Effector memory CD8-positive, alpha-beta T cell (primary cell): ENCODE measurements at regions not wholly inside any gene's neighbourhood (a gene's known extent, or its start where the extent isn't known, plus 50 kb on each side); places are given as distances from the start of the nearest gene placed in this dataset.
A peak's percentile ranks its signal among the peaks of the same experiment; 100 is the strongest.

Experiments used
- ATAC-seq: fragments of 150-1000 bp; cut with Tn5 transposase; replicated peaks from 2 replicates; pipeline ENCODE4 v1.10.0; 2021; ENCODE audit warnings: mild to moderate bottlenecking, moderate library complexity
- DNase-seq, 3 experiments: peaks; one replicate each; pipeline ENCODE4 v3.0.0; 2021
- H3K27ac Mint-ChIP-seq, 2 donors: one replicate each; pipeline ENCODE4 v1.8.0; 2022; ENCODE audit warnings: mild to moderate bottlenecking in 2 of 2, mixed read lengths in 2 of 2, moderate library complexity in 2 of 2
- H3K27me3 Mint-ChIP-seq, 2 donors: one replicate each; pipeline ENCODE4 v1.8.0; 2022; ENCODE audit warnings: mixed read lengths in 2 of 2
- H3K36me3 Mint-ChIP-seq: one replicate; pipeline ENCODE4 v1.8.0; 2022; ENCODE audit warnings: mild to moderate bottlenecking, moderate library complexity, mixed read lengths; ENCODE audit not compliant: insufficient read depth
- H3K4me1 Mint-ChIP-seq, 2 donors: one replicate each; pipeline ENCODE4 v1.8.0; 2022; ENCODE audit warnings: low read depth in 2 of 2, mixed read lengths in 2 of 2
- H3K4me3 Mint-ChIP-seq, 2 donors: one replicate each; pipeline ENCODE4 v1.8.0; 2022; ENCODE audit warnings: mild to moderate bottlenecking in 2 of 2, mixed read lengths in 2 of 2, moderate library complexity in 2 of 2
- H3K9me3 Mint-ChIP-seq, 2 donors: one replicate each; pipeline ENCODE4 v1.8.0; 2022; ENCODE audit warnings: mixed read lengths in 2 of 2

DNA sequence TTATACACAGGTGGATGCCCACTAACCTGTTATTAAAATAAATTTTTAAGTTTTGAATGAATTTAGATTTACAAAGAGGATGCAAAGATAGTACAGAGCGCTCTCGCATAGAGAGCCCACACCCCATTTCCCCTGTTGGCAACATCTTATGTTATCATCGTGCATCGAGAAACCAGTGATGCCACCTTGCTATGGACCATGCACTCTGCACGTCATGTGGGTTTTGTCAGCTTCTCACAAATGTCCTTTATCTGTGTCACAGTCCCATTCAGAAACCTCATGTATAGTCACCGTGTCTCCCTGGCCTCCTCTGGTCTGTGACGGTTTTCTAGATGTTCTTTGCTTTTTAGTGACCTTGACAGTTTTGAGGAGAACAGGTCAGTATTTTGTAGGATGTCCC, 60.0 kb downstream of the ING1 start:
- no peak for ATAC-seq

DNA sequence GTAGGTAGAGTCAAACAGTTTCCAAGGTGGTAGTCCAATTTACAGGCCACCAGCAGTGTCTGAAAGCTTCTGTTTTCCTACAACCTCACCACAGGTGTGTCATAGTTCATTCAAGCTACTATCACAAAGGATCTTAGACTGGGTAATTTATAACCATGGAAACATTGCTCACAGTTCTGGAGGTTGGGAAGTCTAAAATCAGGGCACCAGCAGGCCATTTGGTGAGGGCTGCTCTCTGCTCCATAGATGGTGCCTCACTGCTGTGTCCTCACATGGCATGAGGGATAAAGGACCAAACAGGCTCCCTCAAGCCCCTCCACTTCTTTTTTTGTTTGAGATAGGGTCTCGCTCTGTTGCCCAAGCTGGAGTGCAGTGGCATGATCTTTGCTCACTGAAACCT, 60.6 kb downstream of the ING1 start:
- Mint-ChIP-seq H3K36me3 (no peaks in the 10 kb centered on the region), H3K4me1 (peaks cover 0 to 4% of the 10 kb centered on the region in 2 donors), H3K27ac (no peak overlapping the region), H3K9me3 (no peaks in the 10 kb centered on the region), H3K27me3 (peaks cover 28 to 44% of the 10 kb centered on the region in 2 donors), H3K4me3 (no peak overlapping the region)
- no peak for ATAC-seq
- DNase-seq, result no peak

More for the DNA sequence above, 60.0 kb downstream of the ING1 start:
- Mint-ChIP-seq H3K27ac (no peak overlapping the region), H3K27me3 (peaks cover 30 to 45% of the 10 kb centered on the region in 2 donors), H3K4me1 (peaks cover 0 to 4% of the 10 kb centered on the region in 2 donors), H3K4me3 (no peak overlapping the region), H3K36me3 (no peaks in the 10 kb centered on the region), H3K9me3 (no peaks in the 10 kb centered on the region)
- no peak for DNase-seq

DNA sequence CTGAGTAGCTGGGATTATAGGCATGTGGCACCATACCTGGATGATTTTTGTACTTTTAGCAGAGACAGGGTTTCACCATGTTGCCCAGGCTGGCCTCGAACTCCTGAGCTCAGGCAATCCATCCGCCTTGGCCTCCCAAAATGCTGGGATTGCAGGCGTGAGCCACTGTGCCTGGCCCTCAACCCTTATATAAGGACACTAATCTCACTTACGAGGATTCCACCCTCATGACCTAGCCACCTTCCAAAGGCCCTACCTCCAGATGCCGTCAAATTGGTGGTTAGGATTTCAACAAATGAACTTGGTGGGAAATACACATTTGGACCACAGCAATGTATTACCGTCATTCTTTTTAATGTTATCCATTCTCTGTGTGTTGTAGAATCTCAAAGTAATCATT, 61.0 kb downstream of the ING1 start:
- H3K36me3 Mint-ChIP-seq, result no peaks in the 10 kb centered on the region
- peaks cover 28 to 39% of the 10 kb centered on the region in 2 donors for H3K27me3 Mint-ChIP-seq
- DNase-seq (no peak), ATAC-seq (no peak)
- H3K27ac Mint-ChIP-seq, result no peak overlapping the region
- H3K9me3 Mint-ChIP-seq, result no peaks in the 10 kb centered on the region
- H3K4me3 Mint-ChIP-seq, result no peak overlapping the region
- peaks cover 0 to 4% of the 10 kb centered on the region in 2 donors for H3K4me1 Mint-ChIP-seq

DNA sequence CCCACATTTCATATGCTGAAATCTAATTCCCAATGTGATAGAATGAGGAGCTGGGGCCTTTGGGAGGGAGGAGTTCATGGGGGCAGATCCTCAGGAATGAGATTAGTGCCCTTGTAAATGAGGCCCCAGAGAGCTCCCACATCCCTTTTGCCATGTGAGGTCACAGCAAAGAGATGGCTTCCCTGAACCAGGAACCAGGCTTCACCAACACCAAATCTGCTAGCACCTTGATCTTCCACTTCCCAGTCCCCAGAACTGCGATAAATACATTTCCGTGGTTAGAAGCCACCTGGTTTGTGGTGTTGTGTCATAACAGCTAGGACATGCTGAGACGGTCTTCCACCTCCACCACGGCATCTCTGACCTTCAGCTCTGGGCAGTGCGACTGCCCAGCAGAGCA, 62.1 kb downstream of the ING1 start:
- Mint-ChIP-seq H3K36me3 (no peaks in the 10 kb centered on the region), H3K4me3 (no peak overlapping the region), H3K27ac (no peak overlapping the region), H3K9me3 (no peaks in the 10 kb centered on the region), H3K27me3 (peaks cover 19 to 28% of the 10 kb centered on the region in 2 donors), H3K4me1 (peaks cover 0 to 4% of the 10 kb centered on the region in 2 donors)
- ATAC-seq (no peak), DNase-seq (no peak)

DNA sequence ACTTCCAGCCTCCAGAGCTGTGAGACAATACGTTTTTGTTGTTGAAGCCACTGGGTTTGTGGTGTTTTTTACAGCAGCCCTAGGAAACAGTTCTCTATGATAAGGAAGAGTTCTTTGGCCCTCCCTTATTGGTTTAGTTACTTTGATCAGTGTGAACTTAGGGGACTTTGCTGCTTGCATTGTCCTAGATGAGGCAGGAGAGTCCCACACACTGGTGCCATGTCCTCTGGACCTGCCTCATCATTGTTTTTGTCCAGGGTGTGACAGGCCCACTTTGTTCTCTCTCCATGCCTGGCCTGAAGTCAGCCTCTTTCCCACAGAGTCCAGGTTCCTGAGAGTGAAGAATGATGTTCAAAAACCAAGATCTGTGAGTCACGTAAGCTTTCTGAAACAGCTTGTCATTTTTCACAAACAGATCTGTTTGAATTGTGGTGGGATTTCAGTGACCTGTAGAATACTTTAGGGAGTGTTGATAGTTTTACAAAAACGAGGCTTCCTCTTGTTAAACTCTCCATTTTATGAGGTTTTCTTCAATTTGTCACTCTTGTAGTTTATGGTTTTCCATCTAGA, 63.8 kb downstream of the ING1 start:
- Mint-ChIP-seq H3K36me3 (no peaks in the 10 kb centered on the region), H3K27ac (no peak overlapping the region), H3K4me1 (peaks cover 0 to 3% of the 10 kb centered on the region in 2 donors), H3K4me3 (no peak overlapping the region), H3K9me3 (no peaks in the 10 kb centered on the region), H3K27me3 (peaks cover 13 to 24% of the 10 kb centered on the region in 2 donors)
- ATAC-seq (no peak), DNase-seq (no peak)

DNA sequence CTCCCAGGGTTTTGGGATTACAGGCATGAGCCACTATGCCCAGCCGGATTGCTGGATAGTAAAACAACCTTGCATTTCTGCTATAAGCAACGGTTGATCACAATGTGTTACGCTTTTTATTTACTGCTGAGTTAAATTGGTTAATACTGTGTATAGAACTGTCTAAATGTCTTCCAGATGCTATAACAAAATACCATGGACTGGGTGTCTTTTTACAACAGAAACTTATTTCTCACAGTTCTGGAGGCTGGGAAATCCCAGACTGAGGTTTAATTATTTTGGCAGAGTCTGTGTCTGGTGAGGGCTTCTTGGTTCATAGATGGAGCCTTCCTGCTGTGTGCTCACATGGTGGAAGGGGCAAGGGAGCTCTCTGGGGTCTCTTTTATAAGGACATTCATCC, 65.5 kb downstream of the ING1 start:
- H3K36me3 Mint-ChIP-seq, result no peaks in the 10 kb centered on the region
- no peak overlapping the region for H3K4me3 Mint-ChIP-seq
- H3K4me1 Mint-ChIP-seq, result peaks cover 0 to 3% of the 10 kb centered on the region in 2 donors
- no peak overlapping the region for H3K27ac Mint-ChIP-seq
- peaks cover 15 to 31% of the 10 kb centered on the region in 2 donors for H3K27me3 Mint-ChIP-seq
- no peaks in the 10 kb centered on the region for H3K9me3 Mint-ChIP-seq
- ATAC-seq (no peak), DNase-seq (no peak)

DNA sequence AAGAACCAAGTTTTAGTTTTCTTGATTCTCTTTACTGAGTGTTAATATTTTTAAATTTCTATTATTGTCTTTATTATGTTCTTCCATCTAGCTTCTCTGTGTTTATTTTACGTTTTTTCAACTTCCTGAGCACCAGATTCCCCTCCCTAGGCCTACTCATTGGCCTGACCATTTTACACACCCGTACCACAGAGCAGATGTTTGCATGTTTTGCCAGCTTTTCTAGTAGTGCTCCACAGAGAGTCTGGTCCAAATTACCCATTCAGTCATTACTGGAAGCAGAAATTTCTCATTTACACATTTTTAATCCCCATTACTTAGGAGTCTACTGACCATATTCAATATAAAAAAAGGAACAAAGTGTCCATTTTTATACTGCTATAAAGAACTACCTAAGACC, 66.9 kb downstream of the ING1 start:
- peaks cover 16 to 28% of the 10 kb centered on the region in 2 donors for H3K27me3 Mint-ChIP-seq
- no peak for ATAC-seq

DNA sequence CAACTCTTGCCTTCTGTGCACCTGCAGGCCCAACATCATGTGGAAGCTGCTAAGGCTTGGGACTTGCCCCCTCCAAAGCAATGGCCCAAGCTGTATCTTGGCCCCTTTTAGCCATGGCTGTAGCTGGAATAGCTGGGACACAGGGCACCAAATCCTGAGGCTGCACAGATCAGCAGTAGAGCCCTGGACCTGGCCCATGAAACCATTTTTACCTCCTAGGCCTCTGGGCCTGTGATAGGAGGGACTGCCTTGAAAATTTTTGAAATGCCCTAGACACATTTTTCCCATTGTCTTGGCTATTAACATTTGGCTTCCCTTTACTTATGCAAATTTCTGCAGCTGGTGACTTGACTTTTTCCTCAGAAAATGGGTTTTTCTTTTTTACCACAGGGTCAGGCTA, 68.7 kb downstream of the ING1 start:
- Mint-ChIP-seq H3K4me3 (no peak overlapping the region), H3K27me3 (peaks cover 18 to 24% of the 10 kb centered on the region in 2 donors), H3K36me3 (no peaks in the 10 kb centered on the region), H3K4me1 (no peaks in the 10 kb centered on the region), H3K27ac (no peak overlapping the region), H3K9me3 (no peaks in the 10 kb centered on the region)
- ATAC-seq, result no peak
- no peak for DNase-seq

More for the DNA sequence above, 66.9 kb downstream of the ING1 start:
- H3K27ac Mint-ChIP-seq, result no peak overlapping the region
- DNase-seq, result no peak
- H3K36me3 Mint-ChIP-seq, result no peaks in the 10 kb centered on the region
- H3K4me1 Mint-ChIP-seq, result peaks cover 0 to 3% of the 10 kb centered on the region in 2 donors
- no peak overlapping the region for H3K4me3 Mint-ChIP-seq
- no peaks in the 10 kb centered on the region for H3K9me3 Mint-ChIP-seq

DNA sequence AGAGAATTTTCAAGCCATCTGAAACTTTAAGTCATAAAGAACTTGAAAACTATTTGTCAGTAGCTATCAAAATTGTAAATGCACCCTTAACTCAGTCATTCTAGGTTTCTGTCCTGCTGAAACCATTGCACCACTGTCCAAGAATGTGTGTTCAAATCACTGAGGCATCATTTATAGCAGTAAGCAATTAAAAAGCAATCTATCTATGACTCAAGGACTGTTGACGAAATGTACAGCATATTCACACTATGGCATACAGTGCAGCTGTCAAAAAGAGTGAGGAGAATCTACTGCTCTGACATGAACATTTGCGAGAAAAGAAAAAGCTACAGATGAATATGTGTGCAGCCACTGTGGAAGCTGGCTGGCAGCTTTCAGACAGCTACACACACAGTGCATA, 71.2 kb downstream of the ING1 start:
- Mint-ChIP-seq H3K4me1 (no peaks in the 10 kb centered on the region), H3K27ac (no peak overlapping the region), H3K4me3 (no peak overlapping the region), H3K27me3 (peaks cover 24 to 29% of the 10 kb centered on the region in 2 donors), H3K9me3 (no peaks in the 10 kb centered on the region), H3K36me3 (no peaks in the 10 kb centered on the region)
- ATAC-seq, result no peak
- DNase-seq, result no peak

DNA sequence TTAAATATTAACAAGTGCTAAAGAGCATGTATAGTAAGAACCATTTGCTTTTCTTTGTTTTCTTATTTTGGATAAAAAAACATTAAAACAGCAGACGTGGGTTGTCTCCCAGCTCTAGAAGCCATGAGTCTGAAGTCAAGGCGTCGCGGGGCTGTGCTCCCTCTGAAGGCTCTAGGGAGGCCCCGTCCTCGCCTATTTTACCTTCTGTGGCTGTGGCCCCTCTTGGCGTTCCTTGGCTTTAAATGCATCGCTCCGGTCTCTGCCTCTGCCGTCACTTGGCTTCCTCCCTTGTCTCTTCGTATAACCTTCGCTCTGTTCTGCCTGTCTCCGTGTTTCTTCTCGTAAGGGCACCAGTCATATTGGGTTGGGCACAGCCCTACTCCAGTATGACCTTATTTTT, 75.3 kb downstream of the ING1 start:
- no peaks in the 10 kb centered on the region for H3K4me1 Mint-ChIP-seq
- ATAC-seq, result no peak
- DNase-seq, result no peak
- H3K36me3 Mint-ChIP-seq, result no peaks in the 10 kb centered on the region
- H3K27ac Mint-ChIP-seq, result no peak overlapping the region
- H3K27me3 Mint-ChIP-seq, result peaks cover 9 to 17% of the 10 kb centered on the region in 2 donors
- peaks cover 9 to 15% of the 10 kb centered on the region in 2 donors for H3K9me3 Mint-ChIP-seq
- no peak overlapping the region for H3K4me3 Mint-ChIP-seq

DNA sequence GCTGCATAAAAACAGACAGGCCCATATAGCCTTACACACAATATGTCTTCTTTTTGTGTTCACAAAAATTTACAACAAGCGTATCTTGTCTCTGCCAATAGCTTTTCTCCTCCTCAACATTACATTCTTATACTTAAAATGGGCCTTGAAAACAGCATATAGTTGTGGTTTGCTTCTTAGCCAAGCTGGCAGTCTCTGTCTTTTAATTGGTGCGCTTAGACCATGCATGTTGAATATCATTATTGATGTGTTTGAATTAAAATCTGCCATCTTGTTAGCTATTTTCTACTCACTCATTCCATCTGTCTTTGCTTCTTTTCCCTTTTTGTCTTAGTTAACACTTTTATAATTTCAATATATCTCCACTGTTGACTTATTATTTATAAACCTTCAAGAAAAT, 76.4 kb downstream of the ING1 start:
- H3K27me3 Mint-ChIP-seq, result peaks cover 13 to 20% of the 10 kb centered on the region in 2 donors
- H3K9me3 Mint-ChIP-seq, result peaks cover 9 to 15% of the 10 kb centered on the region in 2 donors
- H3K4me3 Mint-ChIP-seq, result no peak overlapping the region
- ATAC-seq, result no peak
- no peaks in the 10 kb centered on the region for H3K36me3 Mint-ChIP-seq
- no peaks in the 10 kb centered on the region for H3K4me1 Mint-ChIP-seq
- no peak for DNase-seq
- H3K27ac Mint-ChIP-seq, result no peak overlapping the region

DNA sequence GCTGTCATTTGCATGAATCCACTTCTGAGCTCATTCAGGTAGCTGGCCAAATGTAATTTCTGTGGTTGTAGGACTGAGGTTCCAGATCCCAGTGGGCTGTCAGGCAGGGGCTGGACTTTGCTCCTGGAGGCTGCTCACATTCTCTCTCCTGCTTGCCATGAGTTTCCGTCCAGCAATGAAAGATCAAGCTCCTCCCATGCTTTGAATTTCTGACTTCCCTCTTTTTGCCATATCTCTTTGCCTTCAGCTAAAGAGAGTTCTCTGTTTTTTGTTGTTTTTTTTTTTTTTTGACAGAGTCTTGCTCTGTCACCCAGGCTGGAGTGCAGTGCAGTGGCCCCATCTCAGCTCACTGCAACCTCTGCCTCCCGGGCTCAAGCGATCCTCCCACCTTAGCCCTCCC, 76.9 kb downstream of the ING1 start:
- H3K4me1 Mint-ChIP-seq, result no peaks in the 10 kb centered on the region
- DNase-seq, result no peak
- ATAC-seq, result no peak
- H3K36me3 Mint-ChIP-seq, result no peaks in the 10 kb centered on the region
- H3K9me3 Mint-ChIP-seq, result peaks cover 9 to 15% of the 10 kb centered on the region in 2 donors
- peaks cover 14 to 20% of the 10 kb centered on the region in 2 donors for H3K27me3 Mint-ChIP-seq
- H3K4me3 Mint-ChIP-seq, result no peak overlapping the region
- no peak overlapping the region for H3K27ac Mint-ChIP-seq

DNA sequence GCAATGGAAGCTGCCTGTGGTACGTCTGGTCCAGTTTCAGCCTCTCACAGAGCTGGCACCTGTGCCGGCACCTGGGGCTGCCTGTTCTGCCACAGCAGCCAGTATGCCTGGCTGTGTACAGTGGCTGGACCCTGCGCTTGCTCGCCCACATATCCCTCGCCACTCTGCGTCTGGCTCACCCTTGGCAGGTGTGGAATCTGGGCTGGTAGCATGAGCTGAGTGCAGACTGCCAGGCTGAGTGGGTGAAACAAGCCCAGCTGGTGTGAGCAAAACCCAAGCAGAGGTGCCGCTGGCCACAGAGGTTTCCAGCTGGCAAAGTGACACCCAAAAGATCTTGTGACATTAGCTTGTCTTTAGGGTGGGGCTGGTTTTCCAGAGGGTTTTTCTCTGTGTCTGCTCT, 80.7 kb downstream of the ING1 start:
- no peak for ATAC-seq
- H3K4me3 Mint-ChIP-seq, result no peak overlapping the region
- no peaks in the 10 kb centered on the region for H3K4me1 Mint-ChIP-seq
- DNase-seq, result no peak
- no peaks in the 10 kb centered on the region for H3K36me3 Mint-ChIP-seq
- peaks cover 33 to 34% of the 10 kb centered on the region in 2 donors for H3K27me3 Mint-ChIP-seq
- H3K27ac Mint-ChIP-seq, result peak overlapping the region in 1 of 2 donors; percentile 14
- H3K9me3 Mint-ChIP-seq, result peaks cover 9 to 15% of the 10 kb centered on the region in 2 donors

DNA sequence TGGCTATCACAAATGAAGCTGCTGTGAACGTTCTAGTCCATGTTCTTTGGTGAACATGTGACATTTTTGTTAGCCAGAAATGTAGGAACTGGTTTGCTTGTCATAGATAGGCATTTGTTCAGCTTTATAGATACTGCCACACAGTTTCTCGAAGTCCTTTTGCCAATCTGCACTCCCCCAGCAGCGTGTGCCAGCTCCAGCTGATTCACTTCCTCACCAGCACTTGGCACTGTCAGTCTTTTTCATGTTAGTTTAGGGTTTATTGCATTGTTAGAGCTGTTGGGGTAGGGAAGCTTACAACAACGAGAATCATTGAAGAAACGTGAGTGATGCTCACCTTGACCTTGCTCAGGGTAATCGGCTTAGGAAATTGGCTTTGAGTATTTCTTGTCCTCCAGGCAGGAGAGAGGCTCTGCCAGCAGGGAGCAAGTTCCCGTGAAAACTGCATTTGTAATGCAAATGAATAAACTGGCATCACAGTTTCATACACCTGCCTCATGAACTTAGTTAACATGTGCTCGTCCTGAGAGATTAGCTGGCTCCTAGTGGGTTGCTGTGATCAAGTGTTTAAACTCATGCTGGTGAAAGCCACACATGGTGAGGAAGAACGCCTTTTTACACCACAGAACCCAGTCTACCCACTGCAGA, 83.9 kb downstream of the ING1 start:
- H3K27me3 Mint-ChIP-seq, result peaks cover 63 to 64% of the 10 kb centered on the region in 2 donors
- no peak overlapping the region for H3K4me3 Mint-ChIP-seq
- peaks cover 5 to 12% of the 10 kb centered on the region in 2 donors for H3K4me1 Mint-ChIP-seq
- ATAC-seq (no peak), DNase-seq (no peak)
- no peaks in the 10 kb centered on the region for H3K36me3 Mint-ChIP-seq
- peaks cover 2 to 4% of the 10 kb centered on the region in 2 donors for H3K9me3 Mint-ChIP-seq
- no peak overlapping the region for H3K27ac Mint-ChIP-seq
